ENCODE measurements at regions not wholly inside any gene's neighbourhood (a gene's known extent, or its start where the extent isn't known, plus 50 kb on each side); places are given as distances from the start of the nearest gene placed in this dataset.
"Not testable (repeated sequence)": the region's sequence is repeated elsewhere in the genome, so short reads cannot be mapped to it uniquely, and the experiment has no call there.

DNA sequence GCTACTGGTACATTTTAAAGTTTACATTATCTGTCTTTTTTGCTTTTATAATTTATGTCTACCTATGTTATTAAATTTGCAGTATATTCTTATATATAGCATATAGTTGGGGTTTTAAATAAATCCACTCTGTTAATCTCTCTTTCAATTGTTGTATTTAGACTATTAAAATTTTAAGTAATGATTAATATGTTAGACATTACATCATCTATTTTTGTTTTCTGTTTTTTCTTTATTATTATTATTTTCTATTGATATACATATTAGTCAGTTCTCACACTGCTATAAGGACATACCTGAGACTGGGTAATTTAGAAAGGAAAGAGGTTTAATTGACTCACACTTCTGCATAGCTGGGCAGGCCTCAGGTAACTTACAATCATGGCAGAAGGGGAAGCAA is 1338.2 kb upstream of the GJE1 start:
- DNase-seq (no peak), ATAC-seq (ENCODE audit: low read depth) (no peak)
- intact Hi-C loops (cut with micrococcal nuclease), result loop anchor here (10.0 kb wide), 1 partner anchor 770 kb away; no protein-coding TSS in a partner anchor
- TF ChIP-seq, protein P1, sequence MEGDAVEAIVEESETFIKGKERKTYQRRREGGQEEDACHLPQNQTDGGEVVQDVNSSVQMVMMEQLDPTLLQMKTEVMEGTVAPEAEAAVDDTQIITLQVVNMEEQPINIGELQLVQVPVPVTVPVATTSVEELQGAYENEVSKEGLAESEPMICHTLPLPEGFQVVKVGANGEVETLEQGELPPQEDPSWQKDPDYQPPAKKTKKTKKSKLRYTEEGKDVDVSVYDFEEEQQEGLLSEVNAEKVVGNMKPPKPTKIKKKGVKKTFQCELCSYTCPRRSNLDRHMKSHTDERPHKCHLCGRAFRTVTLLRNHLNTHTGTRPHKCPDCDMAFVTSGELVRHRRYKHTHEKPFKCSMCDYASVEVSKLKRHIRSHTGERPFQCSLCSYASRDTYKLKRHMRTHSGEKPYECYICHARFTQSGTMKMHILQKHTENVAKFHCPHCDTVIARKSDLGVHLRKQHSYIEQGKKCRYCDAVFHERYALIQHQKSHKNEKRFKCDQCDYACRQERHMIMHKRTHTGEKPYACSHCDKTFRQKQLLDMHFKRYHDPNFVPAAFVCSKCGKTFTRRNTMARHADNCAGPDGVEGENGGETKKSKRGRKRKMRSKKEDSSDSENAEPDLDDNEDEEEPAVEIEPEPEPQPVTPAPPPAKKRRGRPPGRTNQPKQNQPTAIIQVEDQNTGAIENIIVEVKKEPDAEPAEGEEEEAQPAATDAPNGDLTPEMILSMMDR (IDR thresholded peaks at IDR 0.05), result no peak
- H3K4me1 Mint-ChIP-seq, result no peaks in the 10 kb centered on the region
- no peak overlapping the region for H3K27ac Mint-ChIP-seq
- CTCF ChIA-PET, result no interaction called here
- POLR2A ChIA-PET, result no interaction called here
- no peaks in the 10 kb centered on the region for H3K36me3 Mint-ChIP-seq (ENCODE audit: low read depth)
- peaks cover 3% of the 10 kb centered on the region for H3K9me3 Mint-ChIP-seq
- no peak overlapping the region for H3K4me3 Mint-ChIP-seq
- H3K27me3 Mint-ChIP-seq, result no peaks in the 10 kb centered on the region

DNA sequence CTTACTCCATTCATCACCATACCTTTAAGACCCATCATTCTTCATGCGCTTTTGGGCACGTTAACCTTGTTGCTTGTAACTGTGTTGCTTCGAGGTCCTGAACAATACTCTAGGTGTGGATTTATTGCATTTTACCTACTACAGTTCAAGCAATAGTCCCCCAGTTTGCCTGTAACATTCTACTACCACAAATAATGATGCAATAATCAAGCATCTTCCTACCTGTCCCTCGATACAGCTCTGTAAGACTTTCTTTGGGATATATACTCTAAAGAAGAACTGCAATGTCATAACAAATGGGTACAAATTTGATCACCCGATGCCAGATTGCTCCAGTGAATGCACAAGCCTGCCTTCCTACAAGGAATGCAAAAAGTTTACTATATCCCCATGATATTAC is 1342.6 kb upstream of the GJE1 start:
- ATAC-seq (ENCODE audit: low read depth), result no peak
- Mint-ChIP-seq H3K27me3 (no peaks in the 10 kb centered on the region), H3K9me3 (peaks cover 3% of the 10 kb centered on the region), H3K4me3 (no peak overlapping the region), H3K4me1 (no peaks in the 10 kb centered on the region), H3K36me3 (ENCODE audit: low read depth) (no peaks in the 10 kb centered on the region), H3K27ac (no peak overlapping the region)
- no peak for DNase-seq
- TF ChIP-seq, protein P1 (IDR thresholded peaks at IDR 0.05), result no peak
- ChIA-PET CTCF (no interaction called here), POLR2A (no interaction called here)
- intact Hi-C loops (cut with micrococcal nuclease), result loop anchor here (10.0 kb wide), 1 partner anchor 775 kb away; no protein-coding TSS in a partner anchor

DNA sequence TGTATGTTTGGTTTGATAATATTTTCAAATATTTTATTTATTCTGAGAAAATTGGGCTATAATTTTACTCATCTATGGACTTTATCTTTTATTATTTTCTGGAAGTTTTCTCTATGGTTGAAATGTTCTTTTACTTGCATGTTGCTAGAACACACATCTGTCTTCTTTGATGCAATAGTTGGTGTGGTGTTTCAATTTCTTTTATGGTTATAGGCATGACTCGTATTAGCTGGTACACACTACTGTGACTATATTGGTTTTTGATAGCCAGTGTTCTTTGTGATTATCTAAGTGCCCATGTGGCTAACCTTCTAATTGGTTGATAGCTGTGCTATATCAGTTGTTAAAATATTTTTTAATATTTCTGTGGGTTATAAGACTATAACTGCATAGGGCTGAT is 1343.3 kb upstream of the GJE1 start:
- intact Hi-C loops (cut with micrococcal nuclease), result no loop called here
- no peak overlapping the region for H3K4me3 Mint-ChIP-seq
- ChIA-PET POLR2A (no interaction called here), CTCF (no interaction called here)
- ATAC-seq (ENCODE audit: low read depth) (no peak), DNase-seq (no peak)
- peaks cover 3% of the 10 kb centered on the region for H3K9me3 Mint-ChIP-seq
- no peaks in the 10 kb centered on the region for H3K27me3 Mint-ChIP-seq
- H3K27ac Mint-ChIP-seq, result no peak overlapping the region
- no peaks in the 10 kb centered on the region for H3K36me3 Mint-ChIP-seq (ENCODE audit: low read depth)
- TF ChIP-seq, protein P1 (IDR thresholded peaks at IDR 0.05), result no peak
- H3K4me1 Mint-ChIP-seq, result no peaks in the 10 kb centered on the region

DNA sequence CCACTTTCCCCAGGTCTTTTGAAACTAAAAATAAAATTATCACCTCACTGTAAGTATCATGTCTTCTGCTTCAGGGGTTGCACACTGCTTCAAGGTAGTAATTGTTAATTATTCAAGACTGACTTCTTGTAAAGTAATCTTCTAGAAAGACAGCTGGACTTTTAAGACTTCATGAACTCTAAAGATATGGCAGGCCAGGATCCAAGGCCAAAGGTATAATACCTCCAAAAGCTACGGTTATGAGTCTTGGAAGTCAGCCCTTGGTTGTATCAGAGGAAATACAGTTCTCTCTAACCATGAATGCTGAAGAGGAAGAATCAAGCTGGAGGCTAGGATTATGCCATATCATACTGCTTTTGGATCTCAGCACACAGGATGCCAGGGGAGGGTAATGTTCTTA is 1346.8 kb upstream of the GJE1 start:
- ATAC-seq (ENCODE audit: low read depth), result no peak

DNA sequence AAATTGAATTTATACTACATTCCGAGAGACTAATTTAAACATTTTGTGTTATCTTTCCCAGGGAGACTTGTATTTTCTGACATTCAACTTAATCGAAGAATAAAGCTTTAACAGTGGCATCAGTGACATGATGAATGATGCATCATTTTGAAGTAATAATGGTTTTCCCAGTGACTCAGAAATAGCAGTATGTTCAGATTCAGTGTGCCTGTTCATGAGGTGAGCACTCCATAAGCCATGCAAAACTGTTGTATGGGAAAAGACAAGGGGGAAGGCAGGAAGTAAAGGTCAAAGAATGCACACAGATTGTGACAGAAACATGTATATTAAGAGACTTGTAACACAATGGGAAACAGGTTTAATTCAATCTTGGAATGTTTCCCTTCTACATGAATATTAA is 1348.2 kb upstream of the GJE1 start:
- intact Hi-C loops (cut with micrococcal nuclease), result no loop called here
- ChIA-PET CTCF (no interaction called here), POLR2A (no interaction called here)
- no peaks in the 10 kb centered on the region for H3K9me3 Mint-ChIP-seq
- H3K36me3 Mint-ChIP-seq (ENCODE audit: low read depth), result no peaks in the 10 kb centered on the region
- ATAC-seq (ENCODE audit: low read depth), result no peak
- TF ChIP-seq, protein P1 (IDR thresholded peaks at IDR 0.05), result no peak
- no peak for DNase-seq
- no peak overlapping the region for H3K27ac Mint-ChIP-seq
- no peak overlapping the region for H3K4me3 Mint-ChIP-seq
- no peaks in the 10 kb centered on the region for H3K27me3 Mint-ChIP-seq
- H3K4me1 Mint-ChIP-seq, result no peaks in the 10 kb centered on the region

More for the DNA sequence above, 1346.8 kb upstream of the GJE1 start:
- CTCF ChIA-PET, result no interaction called here
- intact Hi-C loops (cut with micrococcal nuclease), result no loop called here
- POLR2A ChIA-PET, result no interaction called here
- Mint-ChIP-seq H3K27me3 (no peaks in the 10 kb centered on the region), H3K4me3 (no peak overlapping the region), H3K36me3 (ENCODE audit: low read depth) (no peaks in the 10 kb centered on the region), H3K27ac (no peak overlapping the region), H3K9me3 (no peaks in the 10 kb centered on the region), H3K4me1 (no peaks in the 10 kb centered on the region)
- TF ChIP-seq, protein P1 (IDR thresholded peaks at IDR 0.05), result no peak
- no peak for DNase-seq

DNA sequence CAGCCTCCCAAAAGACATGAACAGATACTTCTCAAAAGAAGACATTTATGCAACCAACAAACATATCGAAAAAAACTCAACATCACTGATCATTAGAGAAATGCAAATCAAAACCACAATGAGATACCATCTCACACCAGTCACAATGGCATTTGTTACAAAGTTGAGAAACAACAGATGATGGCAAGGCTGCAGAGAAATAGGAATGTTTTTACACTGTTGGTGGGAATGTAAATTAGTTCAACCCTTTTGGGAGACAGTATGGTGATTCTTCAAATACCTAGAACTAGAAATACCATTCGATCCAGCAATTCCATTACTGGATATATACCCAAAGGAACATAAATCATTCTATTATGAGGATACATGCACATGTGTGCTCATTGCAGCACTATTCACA is 1349.2 kb upstream of the GJE1 start:
- ATAC-seq (ENCODE audit: low read depth); H3K9me3 Mint-ChIP-seq; DNase-seq; H3K4me1 Mint-ChIP-seq; H3K27me3 Mint-ChIP-seq; H3K27ac Mint-ChIP-seq; CTCF ChIA-PET; H3K36me3 Mint-ChIP-seq (ENCODE audit: low read depth); POLR2A ChIA-PET; H3K4me3 Mint-ChIP-seq; intact Hi-C loops (cut with micrococcal nuclease): not testable (repeated sequence)
